ENCODE measurements at regions not wholly inside any gene's neighbourhood (a gene's known extent, or its start where the extent isn't known, plus 50 kb on each side); places are given as distances from the start of the nearest gene placed in this dataset.

- TF ChIP-seq, protein P1, sequence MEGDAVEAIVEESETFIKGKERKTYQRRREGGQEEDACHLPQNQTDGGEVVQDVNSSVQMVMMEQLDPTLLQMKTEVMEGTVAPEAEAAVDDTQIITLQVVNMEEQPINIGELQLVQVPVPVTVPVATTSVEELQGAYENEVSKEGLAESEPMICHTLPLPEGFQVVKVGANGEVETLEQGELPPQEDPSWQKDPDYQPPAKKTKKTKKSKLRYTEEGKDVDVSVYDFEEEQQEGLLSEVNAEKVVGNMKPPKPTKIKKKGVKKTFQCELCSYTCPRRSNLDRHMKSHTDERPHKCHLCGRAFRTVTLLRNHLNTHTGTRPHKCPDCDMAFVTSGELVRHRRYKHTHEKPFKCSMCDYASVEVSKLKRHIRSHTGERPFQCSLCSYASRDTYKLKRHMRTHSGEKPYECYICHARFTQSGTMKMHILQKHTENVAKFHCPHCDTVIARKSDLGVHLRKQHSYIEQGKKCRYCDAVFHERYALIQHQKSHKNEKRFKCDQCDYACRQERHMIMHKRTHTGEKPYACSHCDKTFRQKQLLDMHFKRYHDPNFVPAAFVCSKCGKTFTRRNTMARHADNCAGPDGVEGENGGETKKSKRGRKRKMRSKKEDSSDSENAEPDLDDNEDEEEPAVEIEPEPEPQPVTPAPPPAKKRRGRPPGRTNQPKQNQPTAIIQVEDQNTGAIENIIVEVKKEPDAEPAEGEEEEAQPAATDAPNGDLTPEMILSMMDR (IDR thresholded peaks at IDR 0.05; ENCODE audit: control extremely low read depth in 1 of 3, insufficient read depth in 1 of 3, low read depth in 1 of 3, low read length in 3 of 3), result no peak
- TF ChIP-seq NRF1 (IDR thresholded peaks at IDR 0.05; ENCODE audit: low read depth, low read length), result no peak
- TF ChIP-seq POLR2AphosphoS5 (IDR thresholded peaks at IDR 0.05; ENCODE audit: low read depth, low read length), result no peak
- no peak for TF ChIP-seq SRF (IDR thresholded peaks at IDR 0.05; ENCODE audit: low read depth, low read length)
- no peak for TF ChIP-seq ATF3 (IDR thresholded peaks at IDR 0.05; ENCODE audit: insufficient read depth, low read depth, low read length)
- TF ChIP-seq RFX5 (IDR thresholded peaks at IDR 0.05; ENCODE audit: borderline replicate concordance, low read depth, low read length), result no peak
- TF ChIP-seq, protein P2, sequence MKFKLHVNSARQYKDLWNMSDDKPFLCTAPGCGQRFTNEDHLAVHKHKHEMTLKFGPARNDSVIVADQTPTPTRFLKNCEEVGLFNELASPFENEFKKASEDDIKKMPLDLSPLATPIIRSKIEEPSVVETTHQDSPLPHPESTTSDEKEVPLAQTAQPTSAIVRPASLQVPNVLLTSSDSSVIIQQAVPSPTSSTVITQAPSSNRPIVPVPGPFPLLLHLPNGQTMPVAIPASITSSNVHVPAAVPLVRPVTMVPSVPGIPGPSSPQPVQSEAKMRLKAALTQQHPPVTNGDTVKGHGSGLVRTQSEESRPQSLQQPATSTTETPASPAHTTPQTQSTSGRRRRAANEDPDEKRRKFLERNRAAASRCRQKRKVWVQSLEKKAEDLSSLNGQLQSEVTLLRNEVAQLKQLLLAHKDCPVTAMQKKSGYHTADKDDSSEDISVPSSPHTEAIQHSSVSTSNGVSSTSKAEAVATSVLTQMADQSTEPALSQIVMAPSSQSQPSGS (IDR thresholded peaks at IDR 0.05; ENCODE audit: low read length), result no peak
- no peak for TF ChIP-seq EGR1 (IDR thresholded peaks at IDR 0.05; ENCODE audit: borderline replicate concordance, low read depth, low read length)
- TF ChIP-seq RAD21 (IDR thresholded peaks at IDR 0.05 in 1 of 2, conservative IDR thresholded peaks at IDR 0.05 in 1 of 2; ENCODE audit: low read depth in 2 of 2, low read length in 2 of 2), result no peak
Observed at GRCh38 chr2:234829074-234829455, 122.8 kb upstream of the SH3BP4 start.
